DOHH2 (cell line): ENCODE measurements at regions not wholly inside any gene's neighbourhood (a gene's known extent, or its start where the extent isn't known, plus 50 kb on each side); places are given as distances from the start of the nearest gene placed in this dataset.

ENCODE experiments used
- CTCF ChIP-seq: fragments of 200-600 bp; sonication (generic); IDR thresholded peaks from one replicate; pipeline ENCODE4 v1.5.1; 2014; ENCODE audit warnings: antibody characterized with exemption, mild to moderate bottlenecking, low read depth, low read length; ENCODE audit not compliant: poor library complexity, severe bottlenecking
- EZH2phosphoT487 ChIP-seq: fragments of 200-600 bp; sonication (generic); IDR thresholded peaks from 2 replicates; pipeline ENCODE4 v1.6.1; 2017; ENCODE audit warnings: borderline replicate concordance, mild to moderate bottlenecking, antibody characterized with exemption, low read length, moderate library complexity, mixed read lengths

- no peak for TF ChIP-seq CTCF
- TF ChIP-seq EZH2phosphoT487: no peak
Observed at GRCh38 chr17:34117811-34118210, 137.3 kb upstream of the CCL2 start.
